ENCODE measurements at regions not wholly inside any gene's neighbourhood (a gene's known extent, or its start where the extent isn't known, plus 50 kb on each side); places are given as distances from the start of the nearest gene placed in this dataset.

DNA sequence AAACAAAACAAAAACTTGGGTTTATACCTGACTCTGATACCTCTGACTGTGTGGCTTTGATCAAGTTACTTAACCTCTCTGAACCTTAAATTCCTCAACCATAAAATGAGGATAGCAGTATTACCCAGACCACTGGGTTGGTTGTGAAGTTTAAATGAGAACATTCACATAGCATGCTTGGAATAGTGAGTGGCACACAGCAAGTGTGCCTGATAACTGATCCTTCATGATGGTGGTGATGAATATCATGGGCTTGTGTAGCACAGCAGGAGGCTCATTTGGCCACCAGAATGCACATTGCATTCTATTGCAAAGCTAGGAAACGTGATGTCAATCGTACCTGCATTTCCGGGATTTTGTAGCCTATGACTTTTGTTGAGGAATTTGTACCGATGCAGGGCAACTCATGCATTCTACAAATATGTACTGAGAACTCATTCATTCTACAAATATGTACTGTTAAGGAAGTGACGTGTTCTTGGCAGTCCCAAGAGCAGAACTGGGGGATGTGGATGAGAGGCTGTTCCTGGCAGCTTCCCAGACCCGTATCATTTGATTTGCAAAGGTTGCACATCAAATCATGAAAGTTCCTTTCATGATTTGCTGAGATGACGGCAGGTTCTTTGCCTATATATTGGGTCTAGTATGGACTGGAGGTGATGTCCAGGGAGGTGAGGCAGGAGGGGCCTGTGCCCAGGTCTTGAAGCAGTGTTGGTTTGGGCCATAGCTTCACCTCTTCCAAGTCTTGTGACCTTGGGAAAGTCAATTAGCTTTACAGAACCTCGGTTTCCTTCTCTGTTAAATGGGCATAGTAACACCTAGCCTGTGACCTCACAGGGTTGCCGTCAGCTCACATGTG is 94.6 kb upstream of the SMNDC1 start:
- DNase-seq = no peak

GRCh38 chr10:110399965-110400933 is 95.5 kb upstream of the SMNDC1 start:
- no peak for DNase-seq

- peak; percentile 2 for DNase-seq
These were observed 96.2 kb upstream of the DUSP5 start for GRCh38 chr10:110401401-110402076.

- DNase-seq = no peak
These were observed 95.7 kb upstream of the DUSP5 start for GRCh38 chr10:110402077-110402416.

DNA sequence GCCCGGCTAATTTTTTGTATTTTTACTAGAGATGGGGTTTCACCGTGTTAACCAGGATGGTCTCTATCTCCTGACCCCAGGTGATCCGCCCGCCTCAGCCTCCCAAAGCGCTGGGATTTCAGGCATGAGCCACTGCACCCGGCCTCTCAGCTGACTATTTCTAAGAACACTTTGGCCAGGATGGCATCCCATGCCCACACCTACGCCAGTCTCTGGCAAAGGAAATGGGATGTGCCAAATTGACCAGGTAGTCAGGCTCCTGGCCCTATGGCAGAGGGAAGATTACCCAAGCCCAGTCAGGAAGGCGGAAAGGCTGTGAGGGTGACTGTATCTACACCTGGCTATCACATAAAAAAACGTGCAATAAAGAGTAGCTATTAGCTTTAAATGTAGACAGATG is 94.1 kb upstream of the DUSP5 start:
- DNase-seq = no peak

GRCh38 chr10:110404413-110404812 is 93.3 kb upstream of the DUSP5 start:
- no peak for DNase-seq

- DNase-seq = no peak
These were observed 92.9 kb upstream of the DUSP5 start for GRCh38 chr10:110404825-110405224.

DNA sequence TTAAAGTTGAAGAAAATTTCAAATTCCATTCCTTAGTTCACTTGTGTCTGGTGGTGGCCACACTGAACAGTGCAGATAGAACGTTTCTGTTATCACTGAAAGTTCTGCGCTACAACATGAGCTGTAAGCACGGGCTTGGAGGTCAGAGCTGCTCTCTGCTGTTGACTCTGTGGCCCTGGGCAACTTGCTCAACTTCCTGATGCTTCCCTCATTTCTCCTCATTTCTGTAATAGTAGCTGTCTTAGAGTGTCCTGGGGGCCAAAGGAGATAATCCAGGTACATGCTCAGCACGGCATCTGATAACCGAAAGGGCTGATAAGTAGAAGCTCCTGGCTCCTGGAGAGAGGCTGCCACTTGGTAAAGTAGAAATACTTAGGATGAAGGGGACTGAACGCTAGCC is 92.3 kb upstream of the DUSP5 start:
- DNase-seq = no peak

DNA sequence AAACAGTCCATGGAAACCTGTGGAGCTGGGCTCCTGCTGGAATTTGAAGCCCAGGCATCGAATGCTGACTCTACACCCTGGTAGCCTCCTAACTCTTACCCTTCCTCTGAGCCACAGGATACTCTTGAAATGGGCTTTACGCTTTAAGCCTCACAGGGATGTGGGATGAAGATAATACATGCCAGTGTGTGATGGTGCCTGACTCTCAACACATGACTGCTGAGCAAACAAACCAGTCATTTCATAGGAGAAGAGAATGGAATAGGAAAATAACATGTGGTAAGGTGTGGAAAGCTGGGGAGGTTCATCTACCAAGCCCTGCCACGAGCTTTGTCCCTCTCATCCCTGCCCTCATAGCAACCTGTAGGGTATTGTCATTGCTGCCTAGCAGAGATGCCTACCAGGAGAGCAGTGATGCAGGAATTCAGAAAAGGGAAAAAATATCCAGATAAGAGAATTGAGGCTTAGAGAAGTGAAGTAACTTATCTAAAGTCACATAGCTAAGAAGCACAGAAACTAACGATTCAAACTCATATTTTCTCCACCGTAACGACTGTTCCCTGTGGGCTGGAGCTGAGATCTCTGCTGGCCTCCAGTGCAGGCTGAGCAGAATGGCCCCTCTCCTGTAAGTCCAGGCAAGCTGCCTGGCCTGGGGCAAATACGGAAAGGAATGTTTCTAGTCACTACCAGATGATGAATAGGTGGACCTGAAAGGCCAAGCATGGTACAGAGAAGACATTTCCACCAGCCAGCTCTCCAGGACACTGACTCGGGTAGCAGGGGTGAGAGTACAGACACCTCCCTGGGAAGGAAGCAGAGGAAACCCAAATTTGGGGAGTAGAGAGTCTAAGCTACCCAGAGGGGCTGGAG is 90.2 kb upstream of the DUSP5 start:
- no peak for DNase-seq

GRCh38 chr10:110408203-110408871 is 89.4 kb upstream of the DUSP5 start:
- no peak for DNase-seq

DNA sequence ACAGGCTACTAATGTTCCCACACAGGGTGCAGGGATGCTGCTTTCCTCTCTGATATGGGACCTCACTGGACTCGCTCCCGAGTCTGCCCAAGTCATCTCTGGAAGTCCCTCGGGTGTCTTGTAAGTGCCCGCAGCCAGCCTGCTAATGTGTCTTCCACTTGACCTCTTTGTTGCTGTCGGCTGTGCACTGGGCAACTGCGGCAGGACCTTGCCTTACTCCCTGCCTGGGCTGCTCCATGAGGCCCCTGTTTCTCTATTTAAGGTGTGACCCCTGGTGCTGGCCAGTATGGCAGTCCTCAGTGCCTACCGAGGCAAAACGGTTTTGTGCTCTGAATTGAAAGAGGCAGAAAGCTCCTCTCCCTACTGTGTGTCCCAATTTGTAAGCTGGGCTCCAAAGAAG is 88.8 kb upstream of the DUSP5 start:
- no peak for DNase-seq

GRCh38 chr10:110409488-110409887 is 88.2 kb upstream of the DUSP5 start:
- no peak for DNase-seq

- DNase-seq = no peak
These were observed 87.8 kb upstream of the DUSP5 start for GRCh38 chr10:110409926-110410325.

DNA sequence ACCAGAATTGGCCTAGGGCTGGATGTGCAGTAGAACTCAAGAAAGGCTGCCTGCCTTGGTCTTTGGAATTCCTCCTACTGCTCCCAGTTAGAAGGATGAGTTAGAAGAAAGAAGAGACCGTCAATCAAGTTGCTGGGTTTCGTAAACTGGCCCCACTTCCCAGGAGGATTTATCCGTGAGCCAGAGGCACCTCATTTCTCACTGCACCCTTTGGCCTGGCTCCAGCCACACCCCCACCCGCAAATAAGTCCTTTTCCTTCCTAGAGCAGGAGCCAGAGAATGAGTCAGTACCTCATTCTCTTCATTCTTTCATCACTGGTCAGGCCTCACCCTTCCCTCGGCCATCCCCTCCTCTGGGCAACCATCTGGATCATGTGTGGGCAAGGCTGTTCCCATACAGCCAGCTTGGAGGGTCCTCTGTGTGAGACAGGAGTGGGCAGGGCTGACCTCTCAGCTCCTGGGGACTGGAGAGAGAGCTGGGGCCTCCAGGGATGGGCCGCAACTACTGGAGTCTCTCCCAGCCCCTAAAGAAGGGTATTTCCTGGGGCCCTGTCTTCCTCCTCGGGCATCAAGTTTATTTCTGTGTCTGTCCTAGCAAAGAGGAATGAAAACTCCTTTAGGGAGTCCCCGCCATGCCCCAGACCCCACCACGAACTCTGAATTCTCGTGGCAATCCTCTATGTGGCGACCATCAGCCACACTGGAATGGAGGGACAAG is 87.2 kb upstream of the DUSP5 start:
- no peak for DNase-seq

DNA sequence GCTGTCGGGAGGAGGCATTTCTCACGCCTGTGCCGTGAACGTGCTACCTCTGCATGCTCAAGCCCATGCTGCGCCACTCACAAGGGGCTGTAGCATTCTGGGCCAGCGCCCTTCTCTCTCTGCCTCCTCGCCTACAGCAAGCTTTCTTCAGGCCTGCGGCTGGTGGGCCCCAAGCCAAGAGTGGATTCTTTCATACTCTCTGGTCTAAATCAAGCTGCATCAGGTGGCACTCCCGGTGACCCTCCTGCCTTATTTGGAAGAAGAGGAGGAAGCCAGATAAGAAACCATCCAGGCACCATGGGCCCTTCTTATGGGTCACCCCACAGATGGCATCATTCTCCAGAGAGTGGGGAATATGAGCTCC is 86.7 kb upstream of the DUSP5 start:
- DNase-seq = no peak

DNA sequence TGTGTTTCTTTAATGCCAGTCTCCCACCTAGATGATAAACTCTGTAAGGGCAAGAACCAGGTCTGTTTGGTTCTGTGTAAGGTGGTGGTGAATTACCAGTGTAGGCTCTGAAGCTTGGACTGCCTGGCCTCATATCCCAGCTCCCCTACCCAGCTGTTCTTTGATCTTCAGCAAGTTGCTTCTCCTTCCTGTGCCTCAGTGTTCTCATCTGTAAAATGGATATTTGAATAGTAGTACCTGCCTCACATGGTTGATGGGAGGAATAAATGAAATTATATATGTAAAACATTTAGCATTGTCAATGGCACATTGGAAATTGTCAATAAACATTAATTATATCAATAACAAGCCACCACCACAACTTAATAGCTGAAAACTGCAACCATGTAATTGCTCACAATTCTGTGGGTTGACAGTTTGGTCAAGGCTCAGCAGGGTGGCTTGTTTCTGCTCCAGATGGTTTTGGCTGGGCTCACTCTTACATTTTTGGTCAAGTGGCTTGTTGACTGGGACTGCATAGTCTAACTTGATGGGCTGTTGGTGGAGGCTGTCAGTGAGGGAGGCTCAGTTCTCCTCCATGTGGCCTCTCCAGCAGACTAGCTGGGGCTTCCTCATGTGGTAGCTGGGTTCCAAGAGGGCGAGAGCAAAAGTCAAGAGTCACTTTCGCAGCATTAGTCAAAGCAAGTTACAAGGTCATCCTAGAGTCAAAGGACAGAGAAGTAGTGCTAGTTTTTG is 84.5 kb upstream of the DUSP5 start:
- no peak for DNase-seq

GRCh38 chr10:110413903-110414547 is 83.7 kb upstream of the DUSP5 start:
- no peak for DNase-seq

DNA sequence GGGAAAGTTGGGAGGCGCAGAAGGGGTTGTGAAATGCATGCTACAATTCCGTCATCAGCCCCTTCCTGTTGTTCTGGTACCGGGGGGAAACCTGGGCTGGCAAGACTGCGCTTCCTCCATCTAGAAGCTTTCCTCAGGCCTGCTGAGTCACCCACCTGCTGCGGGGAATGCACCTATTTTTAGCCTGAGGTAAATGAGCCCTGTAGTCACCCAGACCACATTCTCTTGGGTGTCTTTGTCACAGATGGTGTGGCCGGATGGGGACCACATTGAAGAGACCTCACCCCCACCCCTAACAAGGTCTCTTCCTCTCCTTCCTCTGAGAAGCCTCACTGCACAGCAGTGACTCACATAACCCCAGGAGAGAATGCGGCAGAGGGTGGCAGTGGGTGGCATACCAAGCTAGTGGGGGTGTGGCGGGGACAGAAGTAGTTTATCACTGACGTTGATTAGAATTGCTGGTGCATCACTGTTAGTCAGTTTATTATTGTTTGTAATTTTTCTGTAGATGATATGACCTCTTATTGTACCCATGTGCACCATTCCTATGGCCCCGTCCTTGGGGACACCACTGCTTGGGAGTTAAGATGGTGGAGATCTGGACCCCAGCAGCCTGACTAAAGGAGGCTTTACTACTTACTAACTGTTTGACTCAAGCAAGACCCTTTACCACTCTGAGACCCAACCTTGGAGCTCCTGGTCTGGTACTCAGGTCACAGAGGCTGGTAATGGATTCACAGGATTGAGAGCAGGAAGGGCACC is 83.0 kb upstream of the DUSP5 start:
- DNase-seq = no peak

- DNase-seq = no peak
These were observed 81.9 kb upstream of the DUSP5 start for GRCh38 chr10:110415809-110416208.
